Activated CD4-positive, alpha-beta memory T cell treated with anti-CD3 and anti-CD28 coated beads, Interleukin-2, amount 10 ng/mL, durations not matched to agents 7 days and 5 days (primary cell): ENCODE measurements at regions not wholly inside any gene's neighbourhood (a gene's known extent, or its start where the extent isn't known, plus 50 kb on each side); places are given as distances from the start of the nearest gene placed in this dataset.
"Not testable (repeated sequence)": the region's sequence is repeated elsewhere in the genome, so short reads cannot be mapped to it uniquely, and the experiment has no call there.

Experiments used
- CTCF ChIA-PET: fragments of 350-600 bp; sonication (Branson Sonifier 250); formaldehyde crosslinking; loops from one replicate; lab custom pipeline; 2021; ENCODE audit warnings: antibody characterized with exemption, inconsistent platforms; lab: Charles Lee
- POLR2A ChIA-PET: fragments of 350-600 bp; sonication (Branson Sonifier 250); formaldehyde crosslinking; loops from one replicate; lab custom pipeline; 2021; ENCODE audit warnings: antibody characterized with exemption; lab: Charles Lee
- DNase-seq: peaks from one replicate; pipeline ENCODE4 v3.0.0-alpha.2; 2020
- H3K27ac Mint-ChIP-seq: one replicate; pipeline ENCODE4 v1.8.0; 2021; ENCODE audit warnings: mild to moderate bottlenecking, mixed read lengths
- H3K27me3 Mint-ChIP-seq: one replicate; pipeline ENCODE4 v1.8.0; 2021; ENCODE audit warnings: mixed read lengths
- H3K36me3 Mint-ChIP-seq: one replicate; pipeline ENCODE4 v1.8.0; 2021; ENCODE audit warnings: low read depth, mixed read lengths
- H3K4me1 Mint-ChIP-seq: one replicate; pipeline ENCODE4 v1.8.0; 2021; ENCODE audit warnings: mixed read lengths
- H3K4me3 Mint-ChIP-seq: one replicate; pipeline ENCODE4 v1.8.0; 2021; ENCODE audit warnings: mild to moderate bottlenecking, mixed read lengths
- H3K9me3 Mint-ChIP-seq: one replicate; pipeline ENCODE4 v1.8.0; 2021; ENCODE audit warnings: mixed read lengths

DNA sequence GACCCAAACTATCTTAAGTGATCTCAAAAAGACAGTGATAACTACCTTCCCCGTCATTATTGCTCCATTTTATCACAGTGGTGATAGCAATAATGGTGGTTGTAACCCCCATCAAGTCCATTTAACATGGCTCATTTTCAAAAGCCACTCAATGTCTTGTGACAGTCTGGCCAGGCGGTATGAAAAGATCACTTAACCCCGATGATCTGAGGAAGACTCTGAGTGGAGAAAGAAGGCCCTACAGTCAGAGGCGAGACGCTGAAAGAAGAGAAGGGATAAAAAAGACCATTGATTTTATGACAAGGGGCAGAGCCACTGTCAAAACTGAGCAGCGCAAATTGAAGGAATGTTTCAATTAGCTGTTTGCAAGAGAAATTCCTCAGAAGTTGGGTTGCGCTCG lies 417.2 kb upstream of the PBX1 start:
- no peaks in the 10 kb centered on the region for H3K27me3 Mint-ChIP-seq
- H3K4me3 Mint-ChIP-seq = no peak overlapping the region
- H3K9me3 Mint-ChIP-seq = peaks cover 6% of the 10 kb centered on the region
- ChIA-PET CTCF (no interaction called here), POLR2A (no interaction called here)
- no peaks in the 10 kb centered on the region for H3K4me1 Mint-ChIP-seq
- no peaks in the 10 kb centered on the region for H3K36me3 Mint-ChIP-seq
- DNase-seq = no peak
- no peak overlapping the region for H3K27ac Mint-ChIP-seq

DNA sequence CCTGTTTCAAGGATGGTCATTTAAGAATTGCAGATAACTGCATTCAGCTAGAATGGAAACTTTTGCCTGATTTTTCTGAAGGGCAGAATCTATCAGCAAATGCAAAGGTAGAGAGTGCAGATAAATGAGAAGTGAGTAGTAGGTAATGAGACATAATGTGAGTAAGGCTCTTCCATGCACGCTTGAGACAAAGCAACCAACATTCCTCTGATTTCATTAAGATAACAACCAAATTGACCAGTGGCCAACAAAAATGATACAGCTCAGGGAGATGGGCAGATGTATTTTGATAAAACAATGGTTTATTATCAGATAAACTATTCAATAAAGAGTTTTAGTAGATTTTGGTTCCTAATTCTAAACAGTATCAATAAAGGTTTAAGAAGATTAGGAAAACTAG lies 404.4 kb upstream of the PBX1 start:
- H3K4me3 Mint-ChIP-seq = no peak overlapping the region
- no peaks in the 10 kb centered on the region for H3K4me1 Mint-ChIP-seq
- peaks cover 12% of the 10 kb centered on the region for H3K9me3 Mint-ChIP-seq
- no peak overlapping the region for H3K27ac Mint-ChIP-seq
- DNase-seq = no peak
- H3K27me3 Mint-ChIP-seq = no peaks in the 10 kb centered on the region
- ChIA-PET CTCF (no interaction called here), POLR2A (no interaction called here)
- H3K36me3 Mint-ChIP-seq = no peaks in the 10 kb centered on the region

DNA sequence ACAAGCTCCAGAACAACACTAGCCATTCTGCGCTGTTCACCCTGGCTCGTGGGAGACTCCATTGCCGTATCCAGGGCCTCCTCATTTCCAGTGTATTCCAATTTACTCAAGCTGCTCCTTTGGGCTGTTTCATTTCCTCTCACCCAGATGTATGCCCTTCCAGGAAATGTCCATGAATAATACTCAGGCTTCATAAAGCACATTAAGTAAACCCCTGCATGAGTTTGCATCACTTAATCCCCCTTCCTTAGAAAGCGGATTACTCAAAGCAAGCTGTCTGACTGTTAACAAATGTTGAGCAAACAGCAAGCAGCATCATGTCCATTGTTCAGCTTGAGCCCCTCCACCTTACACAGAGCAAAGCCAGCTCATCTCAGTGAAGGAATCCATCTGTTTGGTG lies 403.6 kb upstream of the PBX1 start:
- H3K4me1 Mint-ChIP-seq = no peaks in the 10 kb centered on the region
- H3K27ac Mint-ChIP-seq = no peak overlapping the region
- H3K36me3 Mint-ChIP-seq = no peaks in the 10 kb centered on the region
- peaks cover 14% of the 10 kb centered on the region for H3K9me3 Mint-ChIP-seq
- CTCF ChIA-PET = no interaction called here
- DNase-seq = no peak
- H3K4me3 Mint-ChIP-seq = no peak overlapping the region
- POLR2A ChIA-PET = no interaction called here
- no peaks in the 10 kb centered on the region for H3K27me3 Mint-ChIP-seq

DNA sequence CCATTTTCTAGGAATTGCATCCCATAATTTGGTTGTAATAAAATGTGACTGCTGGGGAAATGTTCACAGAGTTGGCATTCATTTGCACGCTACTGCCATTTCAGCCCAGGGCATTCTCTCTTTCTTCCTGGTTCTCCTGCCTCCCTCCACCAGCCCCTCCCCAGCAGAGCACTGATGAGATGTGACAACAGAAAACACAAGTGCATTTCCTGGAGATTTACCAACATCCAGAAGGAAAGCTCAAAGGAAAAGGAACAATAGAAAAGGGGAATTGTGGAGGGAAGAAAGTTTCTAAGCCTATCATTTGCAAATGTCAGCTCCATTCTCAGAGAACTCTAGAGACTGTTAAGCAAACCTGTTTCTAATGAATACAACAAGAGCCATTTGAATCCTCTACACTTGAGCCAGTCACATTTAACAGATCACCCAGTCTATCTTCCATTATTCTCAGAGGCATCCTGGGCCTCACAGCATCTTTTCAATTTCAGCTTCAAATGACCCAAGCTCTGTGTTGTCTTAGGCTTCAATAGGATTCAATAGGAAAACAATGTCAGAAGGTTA lies 395.6 kb upstream of the PBX1 start:
- Mint-ChIP-seq H3K27ac (no peak overlapping the region), H3K4me3 (no peak overlapping the region), H3K4me1 (no peaks in the 10 kb centered on the region), H3K36me3 (no peaks in the 10 kb centered on the region), H3K9me3 (peaks cover 22% of the 10 kb centered on the region), H3K27me3 (no peaks in the 10 kb centered on the region)
- no peak for DNase-seq
- POLR2A ChIA-PET = no interaction called here
- CTCF ChIA-PET = no interaction called here

DNA sequence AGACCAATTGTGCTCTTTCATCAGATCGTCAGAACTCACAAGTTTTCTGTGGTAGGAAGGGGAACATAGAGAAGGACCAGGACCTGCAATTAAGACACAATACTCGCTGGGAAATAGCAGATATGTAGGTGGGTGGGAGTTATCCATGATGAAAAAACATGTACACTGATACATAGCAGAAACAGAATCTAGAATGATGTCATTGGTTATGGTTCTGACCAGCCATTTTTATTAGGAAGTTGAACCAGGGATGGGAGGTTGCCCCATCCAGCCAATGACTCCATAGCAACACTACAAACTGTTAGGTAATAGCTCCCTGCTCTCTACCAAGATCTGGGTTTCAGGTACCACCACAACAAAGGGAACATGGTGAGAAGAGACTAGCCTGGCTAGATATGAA lies 393.5 kb upstream of the PBX1 start:
- Mint-ChIP-seq H3K27me3 (no peaks in the 10 kb centered on the region), H3K4me1 (no peaks in the 10 kb centered on the region), H3K36me3 (no peaks in the 10 kb centered on the region), H3K4me3 (no peak overlapping the region), H3K9me3 (peaks cover 23% of the 10 kb centered on the region), H3K27ac (no peak overlapping the region)
- CTCF ChIA-PET = no interaction called here
- no peak for DNase-seq
- POLR2A ChIA-PET = no interaction called here

DNA sequence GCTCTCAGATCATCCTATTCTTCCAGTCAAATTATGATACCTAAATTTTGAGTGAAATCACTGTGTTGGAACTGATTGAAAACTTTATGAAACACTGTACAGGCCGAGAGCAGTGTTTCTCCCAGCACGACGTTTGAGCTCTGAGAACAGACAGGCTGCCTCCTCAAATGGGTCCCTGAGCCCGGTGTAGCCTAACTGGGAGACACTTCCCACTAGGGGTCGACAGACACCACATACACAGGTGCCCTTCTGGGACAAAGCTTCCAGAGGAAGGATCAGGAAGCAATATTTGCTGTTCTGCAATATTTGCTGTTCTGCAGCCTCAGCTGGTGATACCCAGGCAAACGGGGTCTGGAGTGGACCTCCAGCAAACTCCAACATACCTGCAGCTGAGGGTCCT lies 392.5 kb upstream of the PBX1 start:
- H3K4me3 Mint-ChIP-seq, POLR2A ChIA-PET: not testable (repeated sequence)

DNA sequence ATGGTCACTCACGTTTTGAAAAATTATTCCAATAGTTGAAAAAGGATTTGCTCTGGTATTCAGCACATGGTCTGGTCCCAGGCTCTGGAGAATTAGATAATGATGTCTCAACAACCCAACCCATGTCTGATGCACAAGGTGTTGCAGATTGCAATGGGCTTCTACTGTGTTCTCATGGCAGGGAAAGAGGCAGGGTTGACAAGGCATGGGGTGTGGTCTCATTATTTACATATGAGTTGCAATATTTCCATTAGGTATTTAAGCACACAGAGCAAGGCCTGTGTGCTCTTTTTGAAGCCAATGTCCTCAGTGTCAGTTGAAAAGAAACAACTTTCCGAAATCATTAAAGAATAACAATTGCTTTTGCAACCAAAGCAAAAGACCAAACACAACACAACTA lies 381.9 kb upstream of the PBX1 start:
- Mint-ChIP-seq H3K36me3 (no peaks in the 10 kb centered on the region), H3K4me1 (no peaks in the 10 kb centered on the region), H3K27ac (no peak overlapping the region), H3K4me3 (no peak overlapping the region), H3K9me3 (peaks cover 7% of the 10 kb centered on the region), H3K27me3 (no peaks in the 10 kb centered on the region)
- CTCF ChIA-PET = no interaction called here
- no peak for DNase-seq
- POLR2A ChIA-PET = no interaction called here

More for the DNA sequence above, 392.5 kb upstream of the PBX1 start:
- H3K4me1 Mint-ChIP-seq, DNase-seq, H3K36me3 Mint-ChIP-seq, H3K27me3 Mint-ChIP-seq, H3K27ac Mint-ChIP-seq, CTCF ChIA-PET: not testable (repeated sequence)
- H3K9me3 Mint-ChIP-seq = peaks cover 25% of the 10 kb centered on the region

DNA sequence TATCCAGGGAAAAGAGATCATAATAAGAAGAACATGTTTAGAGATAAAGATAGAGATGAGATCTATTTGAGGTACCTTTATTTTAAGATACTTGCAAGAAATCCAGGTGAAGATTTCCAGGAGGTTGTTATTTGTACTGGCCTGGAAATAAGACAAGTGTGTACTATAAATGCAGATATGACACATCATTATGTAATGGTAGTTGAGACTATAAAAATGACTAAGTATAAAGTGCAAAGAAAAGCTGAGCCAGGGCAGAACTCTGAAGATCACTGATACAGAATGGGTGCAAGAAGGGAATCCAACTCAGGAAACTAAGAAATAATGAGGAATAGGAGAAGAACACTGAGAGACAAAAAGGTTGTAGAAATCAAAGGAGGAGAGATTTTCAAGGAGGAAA lies 378.2 kb upstream of the PBX1 start:
- no peak for DNase-seq
- Mint-ChIP-seq H3K27ac (no peak overlapping the region), H3K4me1 (no peaks in the 10 kb centered on the region), H3K36me3 (no peaks in the 10 kb centered on the region), H3K9me3 (peaks cover 3% of the 10 kb centered on the region), H3K4me3 (no peak overlapping the region), H3K27me3 (no peaks in the 10 kb centered on the region)
- POLR2A ChIA-PET = no interaction called here
- CTCF ChIA-PET = no interaction called here

DNA sequence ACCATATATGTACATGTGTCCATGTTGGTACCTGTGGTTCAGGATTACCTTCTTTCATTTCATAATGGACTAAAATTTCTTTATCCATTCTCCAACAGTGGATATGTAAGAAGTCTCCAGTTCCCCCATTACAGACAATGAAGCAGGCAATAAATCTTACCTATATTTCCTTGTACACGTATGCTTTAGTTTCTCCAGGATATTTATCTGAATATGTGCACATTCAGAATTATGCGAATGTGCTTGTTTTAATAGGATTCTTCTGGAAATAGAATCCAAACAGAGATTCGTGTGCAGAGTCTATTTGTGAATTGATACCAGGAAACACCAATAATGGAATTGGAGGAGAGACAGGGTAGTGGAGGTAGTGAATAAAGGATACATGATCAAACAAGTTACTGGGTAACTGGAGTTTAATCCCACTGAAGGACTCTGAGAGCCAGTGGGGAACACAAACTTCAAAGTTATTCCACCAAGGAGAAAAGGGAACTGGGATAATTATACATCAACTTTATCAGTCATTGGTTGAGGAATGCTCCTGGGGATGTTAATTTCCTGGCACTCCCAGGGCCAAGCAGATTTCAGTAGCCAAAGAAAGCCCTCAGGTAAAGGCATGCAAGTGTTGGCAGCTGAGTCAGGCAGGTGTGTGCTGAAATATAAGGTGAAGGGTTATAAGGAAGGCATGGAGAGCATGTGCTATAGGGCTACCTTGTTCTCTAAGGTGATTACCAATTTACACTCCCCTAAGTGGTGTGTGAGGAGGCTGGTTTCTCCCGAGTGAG lies 374.9 kb upstream of the PBX1 start:
- H3K27ac Mint-ChIP-seq = no peak overlapping the region
- ChIA-PET POLR2A (no interaction called here), CTCF (no interaction called here)
- H3K27me3 Mint-ChIP-seq = no peaks in the 10 kb centered on the region
- H3K9me3 Mint-ChIP-seq = peaks cover 11% of the 10 kb centered on the region
- no peak for DNase-seq
- no peaks in the 10 kb centered on the region for H3K4me1 Mint-ChIP-seq
- no peaks in the 10 kb centered on the region for H3K36me3 Mint-ChIP-seq
- H3K4me3 Mint-ChIP-seq = no peak overlapping the region

DNA sequence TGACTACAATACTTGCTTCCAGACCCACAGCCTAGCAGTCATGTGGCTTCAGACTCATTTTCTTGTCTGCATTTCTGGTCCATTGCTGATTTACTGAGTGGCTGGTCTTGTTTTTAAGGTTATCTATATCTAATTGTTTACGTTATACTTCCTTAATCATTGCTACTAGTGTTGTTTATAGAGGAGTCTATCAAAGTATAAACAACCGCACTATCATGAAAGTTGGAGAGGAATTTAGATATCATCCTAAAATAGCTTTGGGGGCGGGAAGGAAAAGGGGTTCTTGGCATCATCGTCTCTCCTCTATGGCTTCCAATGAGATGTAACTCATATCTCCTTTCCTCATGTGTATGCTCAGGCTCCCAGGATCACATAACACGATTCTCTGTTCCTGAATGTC lies 372.1 kb upstream of the PBX1 start:
- POLR2A ChIA-PET = no interaction called here
- no peaks in the 10 kb centered on the region for H3K36me3 Mint-ChIP-seq
- CTCF ChIA-PET = no interaction called here
- no peak overlapping the region for H3K27ac Mint-ChIP-seq
- H3K27me3 Mint-ChIP-seq = no peaks in the 10 kb centered on the region
- peaks cover 10% of the 10 kb centered on the region for H3K9me3 Mint-ChIP-seq
- no peak for DNase-seq
- no peak overlapping the region for H3K4me3 Mint-ChIP-seq
- no peaks in the 10 kb centered on the region for H3K4me1 Mint-ChIP-seq

DNA sequence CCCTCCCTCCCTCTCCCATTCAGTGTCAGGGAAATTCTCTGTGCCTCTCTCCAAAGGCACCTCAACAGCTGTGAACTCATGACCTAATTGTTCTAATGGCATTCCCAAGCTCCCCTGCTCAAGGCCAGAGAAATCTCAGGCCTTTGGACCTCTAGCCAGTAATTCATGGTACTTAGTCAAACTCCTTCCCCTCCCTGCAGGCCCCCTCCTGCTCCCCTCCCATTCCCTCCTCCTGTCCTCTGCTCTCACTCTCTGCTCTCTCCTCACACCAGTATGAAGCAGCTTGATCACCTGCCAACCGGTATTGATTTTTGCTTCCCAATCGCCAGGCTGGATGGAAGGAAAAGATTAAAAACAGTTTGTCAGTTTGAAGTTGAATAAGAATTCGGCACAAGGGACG lies 370.5 kb upstream of the PBX1 start:
- H3K4me1 Mint-ChIP-seq = no peaks in the 10 kb centered on the region
- no peak for DNase-seq
- no peak overlapping the region for H3K4me3 Mint-ChIP-seq
- POLR2A ChIA-PET = no interaction called here
- H3K27me3 Mint-ChIP-seq = no peaks in the 10 kb centered on the region
- no peak overlapping the region for H3K27ac Mint-ChIP-seq
- H3K36me3 Mint-ChIP-seq = no peaks in the 10 kb centered on the region
- CTCF ChIA-PET = no interaction called here
- peaks cover 10% of the 10 kb centered on the region for H3K9me3 Mint-ChIP-seq

DNA sequence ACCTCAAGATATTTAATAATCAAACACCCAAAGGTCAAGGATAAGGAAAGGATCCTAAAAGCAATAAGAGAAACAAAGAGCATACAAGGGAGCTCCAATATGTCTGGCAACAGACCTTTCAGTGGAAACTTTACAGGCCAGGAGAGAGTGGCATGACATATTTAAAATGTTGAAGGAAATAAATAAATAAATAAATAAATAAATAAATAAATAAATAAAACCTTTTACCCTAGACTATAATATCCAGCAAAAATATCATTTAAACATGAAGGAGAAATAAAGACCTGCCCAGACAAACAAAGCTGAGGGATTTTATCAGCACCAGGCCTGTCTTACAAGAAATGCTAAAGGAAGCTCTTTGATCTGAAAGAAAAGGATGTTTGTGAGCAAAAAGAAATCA lies 367.8 kb upstream of the PBX1 start:
- CTCF ChIA-PET = no interaction called here
- H3K9me3 Mint-ChIP-seq = peaks cover 8% of the 10 kb centered on the region
- POLR2A ChIA-PET = no interaction called here
- no peak for DNase-seq
- no peaks in the 10 kb centered on the region for H3K36me3 Mint-ChIP-seq
- H3K27me3 Mint-ChIP-seq = no peaks in the 10 kb centered on the region
- H3K4me1 Mint-ChIP-seq = no peaks in the 10 kb centered on the region
- H3K27ac Mint-ChIP-seq = no peak overlapping the region
- no peak overlapping the region for H3K4me3 Mint-ChIP-seq

DNA sequence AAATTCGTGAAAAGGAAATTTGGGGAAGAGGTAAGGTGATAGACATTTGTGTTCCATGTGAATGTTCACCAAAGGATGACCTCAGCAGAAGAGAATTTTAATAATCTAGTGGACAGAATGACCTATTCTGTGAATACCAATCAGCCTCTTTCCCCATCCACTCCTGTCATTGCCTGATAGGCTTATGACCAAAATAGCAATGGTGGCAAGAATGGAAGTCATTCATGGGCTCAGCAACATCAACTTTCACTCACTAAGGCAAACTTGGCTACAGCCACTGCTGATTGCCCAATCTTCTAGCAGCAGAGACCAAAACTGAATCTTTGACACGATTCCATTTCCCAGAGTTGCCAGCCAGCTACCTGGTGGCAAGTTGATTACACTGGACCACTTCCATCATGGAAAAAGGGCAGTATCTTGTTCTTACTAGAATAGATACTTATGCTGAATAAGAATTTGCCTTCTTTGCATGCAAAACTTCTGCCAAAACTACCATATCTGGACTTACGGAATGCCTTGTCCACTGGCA lies 348.7 kb upstream of the PBX1 start:
- Mint-ChIP-seq H3K36me3 (no peaks in the 10 kb centered on the region), H3K9me3 (peaks cover under 1% of the 10 kb centered on the region), H3K27ac (no peak overlapping the region), H3K4me1 (no peaks in the 10 kb centered on the region), H3K27me3 (no peaks in the 10 kb centered on the region), H3K4me3 (no peak overlapping the region)
- POLR2A ChIA-PET = no interaction called here
- no peak for DNase-seq
- CTCF ChIA-PET = no interaction called here

DNA sequence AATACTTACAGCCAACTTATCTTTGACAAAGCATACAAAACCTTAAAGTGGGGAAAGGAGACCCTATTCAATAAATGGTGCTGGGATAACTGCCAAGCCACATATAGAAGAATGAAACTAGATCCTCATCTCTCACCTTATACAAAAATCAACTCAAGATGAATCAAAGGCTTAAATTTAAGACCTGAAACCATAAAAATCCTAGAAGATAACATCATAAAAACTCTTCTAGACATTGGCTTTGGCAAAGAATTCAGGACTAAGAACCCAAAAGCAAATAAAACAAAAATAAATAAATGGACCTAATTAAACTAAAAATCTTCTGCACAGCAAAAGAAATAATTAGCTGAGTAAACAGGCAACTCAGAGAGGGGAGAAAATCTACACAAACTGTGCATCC lies 335.6 kb upstream of the PBX1 start:
- H3K36me3 Mint-ChIP-seq = no peaks in the 10 kb centered on the region
- H3K4me3 Mint-ChIP-seq = no peak overlapping the region
- H3K27me3 Mint-ChIP-seq = no peaks in the 10 kb centered on the region
- ChIA-PET CTCF (no interaction called here), POLR2A (no interaction called here)
- H3K27ac Mint-ChIP-seq = no peak overlapping the region
- H3K9me3 Mint-ChIP-seq = peaks cover 8% of the 10 kb centered on the region
- H3K4me1 Mint-ChIP-seq = no peaks in the 10 kb centered on the region
- DNase-seq = no peak
